ENCODE measurements at regions not wholly inside any gene's neighbourhood (a gene's known extent, or its start where the extent isn't known, plus 50 kb on each side); places are given as distances from the start of the nearest gene placed in this dataset.

DNA sequence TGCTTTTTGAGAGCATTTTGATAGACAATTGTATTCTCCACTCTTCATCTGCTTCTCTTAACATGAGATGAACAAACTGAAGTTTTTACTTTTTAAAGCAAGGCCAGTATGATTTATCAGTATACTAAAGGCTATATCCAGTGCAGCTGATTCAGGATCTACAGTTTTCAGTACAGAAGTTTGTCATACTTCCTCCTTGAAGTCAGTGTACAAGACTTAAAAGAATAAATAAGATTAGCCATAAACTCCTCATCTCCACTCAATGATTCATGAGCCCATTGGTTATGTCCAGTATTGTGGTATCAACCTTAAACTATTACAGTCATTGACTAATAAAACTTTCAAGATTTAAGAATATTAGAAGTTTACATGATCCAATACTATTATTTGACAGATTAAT is 374.8 kb upstream of the EPHA7 start:
- Histone ChIP-seq H3K4me1 (ENCODE audit: control insufficient read depth in 2 of 2, insufficient read depth in 2 of 2, low read length in 2 of 2) (no peaks in the 10 kb centered on the region), H3K27ac (ENCODE audit: low read depth in 2 of 2, low read length in 2 of 2) (no peak overlapping the region), H3K9me3 (ENCODE audit: control insufficient read depth in 2 of 2, low read length in 2 of 2) (no peaks in the 10 kb centered on the region), H3K9ac (ENCODE audit: low read depth in 1 of 2, low read length in 2 of 2) (no peak overlapping the region), H3K4me3 (ENCODE audit: low read length in 2 of 2) (no peak overlapping the region), H3K36me3 (ENCODE audit: control insufficient read depth in 2 of 2, insufficient read depth in 2 of 2, low read length in 2 of 2) (no peaks in the 10 kb centered on the region), H3K27me3 (ENCODE audit: control insufficient read depth in 2 of 2, insufficient read depth in 2 of 2, low read length in 2 of 2) (no peaks in the 10 kb centered on the region)

DNA sequence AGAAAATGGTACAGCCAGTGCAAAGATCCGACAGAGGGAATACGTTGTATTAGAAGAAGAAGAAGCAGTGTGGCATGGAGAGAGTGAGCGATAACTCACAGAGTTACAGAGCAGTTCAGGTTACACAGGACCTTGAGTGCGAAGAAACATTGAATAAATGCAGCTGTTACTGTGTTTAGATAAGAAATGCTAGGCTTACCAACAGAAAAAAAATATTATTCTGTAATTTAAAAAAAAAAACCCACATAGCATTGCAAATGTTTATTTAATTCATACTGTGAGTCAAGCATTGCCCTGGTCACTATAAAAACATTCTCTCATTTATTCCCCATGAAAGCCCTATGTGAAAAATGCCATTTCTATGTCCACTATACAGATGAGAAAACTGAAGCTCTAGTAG is 373.4 kb upstream of the EPHA7 start:
- H3K9me3 ChIP-seq (ENCODE audit: control insufficient read depth in 2 of 2, low read length in 2 of 2), result no peaks in the 10 kb centered on the region
- no peak overlapping the region for H3K9ac ChIP-seq (ENCODE audit: low read depth in 1 of 2, low read length in 2 of 2)
- no peaks in the 10 kb centered on the region for H3K4me1 ChIP-seq (ENCODE audit: control insufficient read depth in 2 of 2, insufficient read depth in 2 of 2, low read length in 2 of 2)
- H3K27ac ChIP-seq (ENCODE audit: low read depth in 2 of 2, low read length in 2 of 2), result no peak overlapping the region
- no peak overlapping the region for H3K4me3 ChIP-seq (ENCODE audit: low read length in 2 of 2)
- no peaks in the 10 kb centered on the region for H3K36me3 ChIP-seq (ENCODE audit: control insufficient read depth in 2 of 2, insufficient read depth in 2 of 2, low read length in 2 of 2)
- no peaks in the 10 kb centered on the region for H3K27me3 ChIP-seq (ENCODE audit: control insufficient read depth in 2 of 2, insufficient read depth in 2 of 2, low read length in 2 of 2)

DNA sequence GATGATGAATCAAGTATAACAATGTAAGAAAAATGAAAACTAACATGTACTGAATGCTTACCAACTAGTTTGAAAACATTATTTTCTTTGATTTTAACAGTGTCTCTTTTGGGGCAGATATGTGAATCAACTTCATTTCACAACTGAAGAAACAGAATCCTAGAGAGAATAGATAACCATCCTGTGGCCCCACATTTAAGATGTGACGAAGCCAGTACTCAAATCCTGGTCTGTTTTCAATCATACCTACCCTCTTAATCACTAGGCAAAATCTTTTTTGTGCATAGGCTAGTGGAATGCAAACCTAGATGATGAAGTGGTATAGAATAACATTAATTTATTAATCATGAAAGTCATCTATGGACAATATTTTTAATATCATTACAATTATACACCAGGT is 371.6 kb upstream of the EPHA7 start:
- H3K27ac ChIP-seq (ENCODE audit: low read depth in 2 of 2, low read length in 2 of 2), result no peak overlapping the region
- no peak overlapping the region for H3K4me3 ChIP-seq (ENCODE audit: low read length in 2 of 2)
- H3K9me3 ChIP-seq (ENCODE audit: control insufficient read depth in 2 of 2, low read length in 2 of 2), result no peaks in the 10 kb centered on the region
- H3K27me3 ChIP-seq (ENCODE audit: control insufficient read depth in 2 of 2, insufficient read depth in 2 of 2, low read length in 2 of 2), result no peaks in the 10 kb centered on the region
- H3K36me3 ChIP-seq (ENCODE audit: control insufficient read depth in 2 of 2, insufficient read depth in 2 of 2, low read length in 2 of 2), result no peaks in the 10 kb centered on the region
- no peak overlapping the region for H3K9ac ChIP-seq (ENCODE audit: low read depth in 1 of 2, low read length in 2 of 2)
- H3K4me1 ChIP-seq (ENCODE audit: control insufficient read depth in 2 of 2, insufficient read depth in 2 of 2, low read length in 2 of 2), result no peaks in the 10 kb centered on the region

DNA sequence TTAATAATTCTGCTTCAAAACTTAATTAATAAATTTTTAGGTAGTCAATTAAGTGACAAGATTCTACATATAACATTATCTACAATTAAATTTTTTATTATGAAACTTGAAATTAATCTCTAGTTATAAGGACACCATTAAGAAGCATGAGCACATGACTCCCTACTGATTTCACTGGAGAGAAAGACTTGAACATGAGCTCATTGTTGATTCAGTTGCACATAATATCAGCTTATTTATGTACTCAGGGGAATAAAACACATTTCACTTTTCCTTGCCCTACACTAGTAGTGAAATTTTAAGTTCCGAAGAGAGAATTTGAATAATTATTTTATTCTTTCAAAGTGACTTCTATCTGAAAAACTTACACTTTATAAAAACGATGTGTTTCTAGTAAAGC is 370.2 kb upstream of the EPHA7 start:
- no peak overlapping the region for H3K4me3 ChIP-seq (ENCODE audit: low read length in 2 of 2)
- H3K4me1 ChIP-seq (ENCODE audit: control insufficient read depth in 2 of 2, insufficient read depth in 2 of 2, low read length in 2 of 2), result no peaks in the 10 kb centered on the region
- no peaks in the 10 kb centered on the region for H3K27me3 ChIP-seq (ENCODE audit: control insufficient read depth in 2 of 2, insufficient read depth in 2 of 2, low read length in 2 of 2)
- no peaks in the 10 kb centered on the region for H3K36me3 ChIP-seq (ENCODE audit: control insufficient read depth in 2 of 2, insufficient read depth in 2 of 2, low read length in 2 of 2)
- H3K9me3 ChIP-seq (ENCODE audit: control insufficient read depth in 2 of 2, low read length in 2 of 2), result no peaks in the 10 kb centered on the region
- H3K9ac ChIP-seq (ENCODE audit: low read depth in 1 of 2, low read length in 2 of 2), result no peak overlapping the region
- no peak overlapping the region for H3K27ac ChIP-seq (ENCODE audit: low read depth in 2 of 2, low read length in 2 of 2)

DNA sequence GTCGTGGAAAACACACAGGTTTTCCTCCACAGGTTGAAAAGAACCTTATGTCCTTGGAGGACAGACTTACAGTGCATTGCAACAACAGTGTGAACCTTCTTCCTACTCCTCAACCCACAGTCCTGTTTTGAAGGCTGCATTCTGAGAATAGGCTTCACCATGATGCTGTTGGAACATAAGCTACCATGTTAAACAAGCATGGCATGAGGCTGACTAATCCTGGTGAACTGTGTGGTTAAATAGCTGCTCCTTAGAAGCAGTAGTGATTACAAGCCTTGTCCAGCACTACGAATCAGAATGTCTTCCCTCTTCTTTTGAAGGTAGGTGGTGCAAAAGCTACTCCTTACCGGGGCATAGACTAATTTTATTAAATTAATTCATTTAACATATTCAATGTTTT is 368.5 kb upstream of the EPHA7 start:
- Histone ChIP-seq H3K4me1 (ENCODE audit: control insufficient read depth in 2 of 2, insufficient read depth in 2 of 2, low read length in 2 of 2) (no peaks in the 10 kb centered on the region), H3K9me3 (ENCODE audit: control insufficient read depth in 2 of 2, low read length in 2 of 2) (no peaks in the 10 kb centered on the region), H3K27me3 (ENCODE audit: control insufficient read depth in 2 of 2, insufficient read depth in 2 of 2, low read length in 2 of 2) (no peaks in the 10 kb centered on the region), H3K36me3 (ENCODE audit: control insufficient read depth in 2 of 2, insufficient read depth in 2 of 2, low read length in 2 of 2) (no peaks in the 10 kb centered on the region), H3K4me3 (ENCODE audit: low read length in 2 of 2) (no peak overlapping the region), H3K9ac (ENCODE audit: low read depth in 1 of 2, low read length in 2 of 2) (no peak overlapping the region), H3K27ac (ENCODE audit: low read depth in 2 of 2, low read length in 2 of 2) (no peak overlapping the region)

DNA sequence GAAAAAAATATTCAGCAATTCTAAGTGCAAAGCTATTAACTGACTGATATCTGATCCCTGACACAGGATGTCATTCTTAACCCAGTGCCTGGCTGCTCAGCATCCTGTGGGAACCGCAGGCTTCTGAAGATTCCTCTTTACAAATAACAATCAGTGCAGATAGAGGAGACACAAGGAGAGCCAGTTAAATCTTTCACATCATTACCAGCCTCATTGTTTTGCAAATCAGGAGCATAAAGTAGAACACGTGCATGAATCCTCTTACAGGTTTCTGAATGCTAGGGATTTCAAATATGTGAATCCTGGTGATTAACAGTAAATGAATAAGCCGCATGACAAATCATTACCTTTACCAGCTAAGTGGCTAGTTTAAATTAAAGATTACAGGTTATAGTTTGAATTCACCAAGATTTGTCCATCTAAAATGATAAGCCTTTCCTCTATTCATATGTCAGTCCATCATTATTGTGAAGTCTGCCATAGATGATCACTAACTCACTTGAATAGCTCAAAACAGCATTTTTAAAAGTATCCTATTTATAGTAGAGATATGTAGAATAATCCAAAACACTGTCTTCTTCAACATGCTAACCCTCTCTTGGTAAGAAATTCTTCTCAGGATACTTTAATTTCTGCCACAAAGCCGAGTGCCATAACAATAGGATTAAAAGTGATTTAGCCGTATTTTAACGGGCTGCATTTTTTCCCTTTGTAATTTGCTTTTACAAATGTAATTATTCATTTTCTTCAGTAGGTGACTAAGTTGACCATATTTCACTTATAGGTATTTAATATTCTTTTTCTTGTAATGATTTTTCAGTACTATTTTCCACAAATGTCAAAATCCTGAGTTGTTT is 367.3 kb upstream of the EPHA7 start:
- Histone ChIP-seq H3K9me3 (ENCODE audit: control insufficient read depth in 2 of 2, low read length in 2 of 2) (no peaks in the 10 kb centered on the region), H3K4me1 (ENCODE audit: control insufficient read depth in 2 of 2, insufficient read depth in 2 of 2, low read length in 2 of 2) (no peaks in the 10 kb centered on the region), H3K27me3 (ENCODE audit: control insufficient read depth in 2 of 2, insufficient read depth in 2 of 2, low read length in 2 of 2) (no peaks in the 10 kb centered on the region), H3K27ac (ENCODE audit: low read depth in 2 of 2, low read length in 2 of 2) (no peak overlapping the region), H3K4me3 (ENCODE audit: low read length in 2 of 2) (no peak overlapping the region), H3K36me3 (ENCODE audit: control insufficient read depth in 2 of 2, insufficient read depth in 2 of 2, low read length in 2 of 2) (no peaks in the 10 kb centered on the region), H3K9ac (ENCODE audit: low read depth in 1 of 2, low read length in 2 of 2) (no peak overlapping the region)

DNA sequence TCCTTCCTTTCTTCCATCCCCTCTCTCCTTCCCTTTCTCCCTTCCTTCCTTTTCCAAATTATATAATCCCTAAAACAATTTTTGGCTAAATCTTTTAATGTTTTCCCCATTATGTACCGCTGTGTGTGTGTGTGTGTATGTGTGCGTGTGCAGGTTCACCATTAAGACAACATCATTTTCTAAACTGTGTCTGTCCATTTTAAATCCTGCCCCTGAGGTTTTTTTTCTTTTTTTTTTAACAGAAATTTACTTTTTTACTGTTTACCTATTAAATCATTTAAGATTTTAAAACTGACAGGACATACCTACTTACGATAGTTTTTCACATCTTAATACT is 366.3 kb upstream of the EPHA7 start:
- no peaks in the 10 kb centered on the region for H3K4me1 ChIP-seq (ENCODE audit: control insufficient read depth in 2 of 2, insufficient read depth in 2 of 2, low read length in 2 of 2)
- peak overlapping the region in 1 of 2 donors; percentile 42 for H3K4me3 ChIP-seq (ENCODE audit: low read length in 2 of 2)
- no peaks in the 10 kb centered on the region for H3K9me3 ChIP-seq (ENCODE audit: control insufficient read depth in 2 of 2, low read length in 2 of 2)
- H3K9ac ChIP-seq (ENCODE audit: low read depth in 1 of 2, low read length in 2 of 2), result no peak overlapping the region
- H3K36me3 ChIP-seq (ENCODE audit: control insufficient read depth in 2 of 2, insufficient read depth in 2 of 2, low read length in 2 of 2), result no peaks in the 10 kb centered on the region
- H3K27ac ChIP-seq (ENCODE audit: low read depth in 2 of 2, low read length in 2 of 2), result no peak overlapping the region
- H3K27me3 ChIP-seq (ENCODE audit: control insufficient read depth in 2 of 2, insufficient read depth in 2 of 2, low read length in 2 of 2), result no peaks in the 10 kb centered on the region

DNA sequence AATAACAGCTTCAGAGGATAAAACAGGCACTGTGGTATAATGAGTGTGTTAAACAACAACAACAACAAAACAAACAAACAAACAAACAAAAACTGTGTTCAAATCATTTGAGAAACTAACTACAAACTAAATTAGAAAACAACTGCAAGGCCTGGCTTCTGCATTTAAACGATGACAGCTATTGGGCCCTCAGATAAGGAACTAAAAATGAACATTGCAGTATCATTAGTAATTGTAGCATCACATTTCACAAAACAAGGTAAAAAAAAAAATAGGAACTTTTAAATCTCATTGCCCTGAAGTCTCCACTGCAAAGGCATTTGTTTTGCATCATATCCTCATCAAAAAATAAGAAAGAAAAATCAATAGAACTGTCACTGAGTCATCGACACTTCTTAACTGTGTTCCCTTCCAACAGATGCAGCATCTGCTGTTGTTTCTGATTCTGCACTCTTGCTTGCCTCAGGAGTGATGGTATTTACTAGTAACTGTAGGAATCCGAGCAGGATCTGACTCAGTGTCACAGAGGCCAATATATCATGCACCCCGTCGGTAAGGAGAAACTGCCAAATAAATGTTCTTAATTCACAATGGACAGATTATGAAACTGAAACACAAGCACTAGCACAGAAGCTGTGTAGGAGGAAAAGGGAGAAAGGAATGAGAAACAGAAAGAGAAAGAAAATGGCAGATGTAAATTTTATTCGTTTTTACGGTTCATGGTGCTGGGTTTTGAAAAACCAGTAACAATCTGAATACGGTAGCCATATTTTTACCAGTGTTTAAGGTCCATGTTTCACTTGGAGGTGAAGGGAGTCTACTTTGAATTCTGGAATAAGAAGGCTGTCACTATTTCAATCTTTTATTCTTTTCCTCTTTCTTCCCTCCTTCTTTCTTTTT is 365.7 kb upstream of the EPHA7 start:
- no peaks in the 10 kb centered on the region for H3K4me1 ChIP-seq (ENCODE audit: control insufficient read depth in 2 of 2, insufficient read depth in 2 of 2, low read length in 2 of 2)
- no peaks in the 10 kb centered on the region for H3K9me3 ChIP-seq (ENCODE audit: control insufficient read depth in 2 of 2, low read length in 2 of 2)
- H3K27me3 ChIP-seq (ENCODE audit: control insufficient read depth in 2 of 2, insufficient read depth in 2 of 2, low read length in 2 of 2), result no peaks in the 10 kb centered on the region
- H3K27ac ChIP-seq (ENCODE audit: low read depth in 2 of 2, low read length in 2 of 2), result no peak overlapping the region
- H3K4me3 ChIP-seq (ENCODE audit: low read length in 2 of 2), result peak overlapping the region in 1 of 2 donors; percentile 42
- no peaks in the 10 kb centered on the region for H3K36me3 ChIP-seq (ENCODE audit: control insufficient read depth in 2 of 2, insufficient read depth in 2 of 2, low read length in 2 of 2)
- H3K9ac ChIP-seq (ENCODE audit: low read depth in 1 of 2, low read length in 2 of 2), result no peak overlapping the region

DNA sequence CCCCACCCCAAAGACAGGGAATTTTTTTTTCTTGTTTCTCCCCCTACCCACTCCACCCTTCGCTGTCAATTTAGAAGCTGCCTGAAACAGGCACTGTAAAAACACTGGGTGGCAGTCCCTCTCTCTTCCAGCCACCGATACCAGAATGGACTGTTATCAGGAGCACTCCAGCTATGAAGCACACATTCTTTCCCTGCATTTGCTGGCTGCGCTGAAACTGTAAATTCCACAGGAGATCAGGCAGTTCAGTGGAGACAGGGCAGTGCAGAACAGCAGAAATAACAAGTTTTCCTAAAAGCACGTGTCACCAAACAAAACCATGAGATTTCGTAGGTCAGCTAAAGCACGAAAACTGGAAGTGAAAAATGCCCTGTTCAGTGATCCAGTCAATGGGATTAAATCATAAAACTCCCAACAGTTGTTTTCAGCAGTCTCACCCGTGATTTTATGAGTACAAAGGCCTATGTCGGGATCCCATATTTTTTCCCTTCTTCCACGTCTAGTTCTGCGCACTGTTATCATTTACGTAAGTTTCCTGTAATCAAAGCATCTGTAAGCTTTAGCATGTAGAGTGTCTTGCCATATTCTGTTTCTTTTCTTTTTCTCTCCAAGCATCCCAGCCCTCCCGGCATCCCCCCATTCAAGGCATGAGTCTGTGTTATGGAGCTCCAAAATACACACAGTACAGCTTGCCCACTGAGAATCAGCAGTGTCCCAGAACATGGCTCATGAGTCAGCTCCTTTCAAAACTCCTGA is 359.9 kb upstream of the EPHA7 start:
- Histone ChIP-seq H3K9me3 (ENCODE audit: control insufficient read depth in 2 of 2, low read length in 2 of 2) (no peaks in the 10 kb centered on the region), H3K4me1 (ENCODE audit: control insufficient read depth in 2 of 2, insufficient read depth in 2 of 2, low read length in 2 of 2) (peaks cover 0 to 6% of the 10 kb centered on the region in 2 donors), H3K27me3 (ENCODE audit: control insufficient read depth in 2 of 2, insufficient read depth in 2 of 2, low read length in 2 of 2) (no peaks in the 10 kb centered on the region), H3K36me3 (ENCODE audit: control insufficient read depth in 2 of 2, insufficient read depth in 2 of 2, low read length in 2 of 2) (no peaks in the 10 kb centered on the region), H3K27ac (ENCODE audit: low read depth in 2 of 2, low read length in 2 of 2) (peak overlapping the region in 1 of 2 donors; percentile 42), H3K4me3 (ENCODE audit: low read length in 2 of 2) (peak overlapping the region; percentile 5 to 57), H3K9ac (ENCODE audit: low read depth in 1 of 2, low read length in 2 of 2) (no peak overlapping the region)

DNA sequence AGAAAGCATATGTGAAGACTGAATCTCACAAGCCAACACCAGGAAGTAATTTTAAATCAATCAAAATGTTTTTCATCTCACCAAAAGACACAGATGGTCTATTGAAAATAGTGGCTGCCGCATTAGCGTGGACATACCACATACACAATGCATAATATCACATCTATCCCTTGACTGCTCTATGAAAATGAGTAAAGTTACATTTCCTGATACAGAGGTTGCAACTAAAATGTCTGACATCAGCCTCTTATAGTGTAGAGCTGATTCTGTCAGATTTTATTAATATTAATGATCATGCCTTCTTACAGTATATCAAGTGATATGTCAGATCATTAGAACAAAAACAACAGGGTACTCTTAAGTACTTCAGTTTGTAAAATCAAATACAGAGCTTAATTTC is 339.8 kb upstream of the EPHA7 start:
- no peaks in the 10 kb centered on the region for H3K9me3 ChIP-seq (ENCODE audit: control insufficient read depth in 2 of 2, low read length in 2 of 2)
- H3K27ac ChIP-seq (ENCODE audit: low read depth in 2 of 2, low read length in 2 of 2), result no peak overlapping the region
- no peaks in the 10 kb centered on the region for H3K36me3 ChIP-seq (ENCODE audit: control insufficient read depth in 2 of 2, insufficient read depth in 2 of 2, low read length in 2 of 2)
- H3K9ac ChIP-seq (ENCODE audit: low read depth in 1 of 2, low read length in 2 of 2), result no peak overlapping the region
- H3K4me1 ChIP-seq (ENCODE audit: control insufficient read depth in 2 of 2, insufficient read depth in 2 of 2, low read length in 2 of 2), result no peaks in the 10 kb centered on the region
- no peaks in the 10 kb centered on the region for H3K27me3 ChIP-seq (ENCODE audit: control insufficient read depth in 2 of 2, insufficient read depth in 2 of 2, low read length in 2 of 2)
- H3K4me3 ChIP-seq (ENCODE audit: low read length in 2 of 2), result no peak overlapping the region
